GM23338 (cell line): ENCODE measurements at regions not wholly inside any gene's neighbourhood (a gene's known extent, or its start where the extent isn't known, plus 50 kb on each side); places are given as distances from the start of the nearest gene placed in this dataset.

ENCODE experiments used
- ATAC-seq: fragments of 200-7000 bp; cut with Tn5 transposase; 3 replicates; pipeline ENCODE4 v1.9.1; 2020
- DNase-seq: peaks from one replicate; pipeline ENCODE4 v3.0.0-alpha.2; 2015; ENCODE audit warnings: low spot score
- H2AFZ ChIP-seq: fragments of 200-600 bp; sonication (generic); 2 replicates; pipeline ENCODE4 v1.8.0; 2016; ENCODE audit warnings: antibody characterized with exemption, mild to moderate bottlenecking, moderate library complexity
- H3F3A ChIP-seq: fragments of 200-600 bp; sonication (generic); replicated peaks from 2 replicates; pipeline ENCODE4 v1.8.0; 2017; ENCODE audit warnings: antibody characterized with exemption, mixed run types, low read depth
- H3K27ac ChIP-seq: fragments of 200-600 bp; sonication (generic); 2 replicates; pipeline ENCODE4 v1.6.1; 2016; ENCODE audit warnings: low read depth
- H3K27me3 ChIP-seq: fragments of 200-600 bp; sonication (generic); 2 replicates; pipeline ENCODE4 v1.8.0; 2016; ENCODE audit warnings: mild to moderate bottlenecking, mixed run types, moderate library complexity; ENCODE audit not compliant: insufficient read depth
- H3K36me3 ChIP-seq: fragments of 200-600 bp; sonication (generic); 2 replicates; pipeline ENCODE4 v1.8.0; 2016; ENCODE audit warnings: mild to moderate bottlenecking; ENCODE audit not compliant: insufficient read depth
- H3K4me1 ChIP-seq: fragments of 200-600 bp; sonication (generic); 2 replicates; pipeline ENCODE4 v1.8.0; 2016; ENCODE audit warnings: mild to moderate bottlenecking, moderate library complexity; ENCODE audit not compliant: insufficient read depth
- H3K4me2 ChIP-seq: fragments of 200-600 bp; sonication (generic); 2 replicates; pipeline ENCODE4 v1.7.1; 2017; ENCODE audit warnings: mixed run types
- H3K4me3 ChIP-seq: fragments of 200-600 bp; sonication (generic); 2 replicates; pipeline ENCODE4 v1.6.1; 2016; ENCODE audit warnings: mixed run types
- H3K79me2 ChIP-seq: fragments of 200-600 bp; sonication (generic); replicated peaks from 2 replicates; pipeline ENCODE4 v1.8.0; 2017; ENCODE audit warnings: mild to moderate bottlenecking; ENCODE audit not compliant: insufficient read depth
- H3K9me2 ChIP-seq: fragments of 200-600 bp; sonication (generic); 2 replicates; pipeline ENCODE4 v1.8.0; 2017; ENCODE audit not compliant: insufficient read depth
- H4K20me1 ChIP-seq: fragments of 200-600 bp; sonication (generic); replicated peaks from 2 replicates; pipeline ENCODE4 v1.8.0; 2017; ENCODE audit warnings: mild to moderate bottlenecking; ENCODE audit not compliant: insufficient read depth
- H3K27ac Mint-ChIP-seq: 2 replicates; pipeline ENCODE4 v1.8.0; 2020; ENCODE audit warnings: inconsistent platforms, mild to moderate bottlenecking, moderate library complexity, mixed read lengths
- H3K27me3 Mint-ChIP-seq: 3 replicates; pipeline ENCODE4 v1.8.0; 2022; ENCODE audit warnings: low read depth, mild to moderate bottlenecking, moderate library complexity, mixed read lengths, inconsistent platforms; ENCODE audit not compliant: insufficient read depth, poor library complexity
- H3K36me3 Mint-ChIP-seq: 3 replicates; pipeline ENCODE4 v1.8.0; 2021; ENCODE audit warnings: low read depth, mild to moderate bottlenecking, inconsistent platforms, moderate library complexity, mixed read lengths
- H3K4me1 Mint-ChIP-seq: 3 replicates; pipeline ENCODE4 v1.8.0; 2020; ENCODE audit warnings: mild to moderate bottlenecking, inconsistent platforms, mixed read lengths
- H3K4me3 Mint-ChIP-seq: 3 replicates; pipeline ENCODE4 v1.8.0; 2021; ENCODE audit warnings: moderate library complexity, mild to moderate bottlenecking, inconsistent platforms, mixed read lengths
- H3K9me3 Mint-ChIP-seq: 3 replicates; pipeline ENCODE4 v1.8.0; 2020; ENCODE audit warnings: moderate library complexity, mild to moderate bottlenecking, inconsistent platforms, mixed read lengths
- CREB1 ChIP-seq: fragments of 250-450 bp; sonication (Bioruptor Pico); IDR thresholded peaks from 2 replicates; pipeline ENCODE4 v1.5.0; 2020; ENCODE audit warnings: low read depth, mild to moderate bottlenecking, moderate library complexity
- EZH2 ChIP-seq: fragments of 200-600 bp; sonication (generic); IDR thresholded peaks from one replicate; pipeline ENCODE4 v1.8.0; 2017; ENCODE audit warnings: antibody characterized with exemption, mild to moderate bottlenecking, low read depth; ENCODE audit not compliant: unreplicated experiment
- EZH2phosphoT487 ChIP-seq: fragments of 200-600 bp; sonication (generic); IDR thresholded peaks from one replicate; pipeline ENCODE4 v1.8.1; 2018; ENCODE audit warnings: antibody characterized with exemption; ENCODE audit not compliant: unreplicated experiment
- NANOG ChIP-seq: IDR thresholded peaks from 2 replicates; pipeline ENCODE4 v1.6.1; 2016; ENCODE audit warnings: antibody characterized with exemption, borderline replicate concordance
- STAT1 ChIP-seq: IDR thresholded peaks from one replicate; pipeline ENCODE4 v1.6.1; 2016; ENCODE audit warnings: antibody characterized with exemption; ENCODE audit not compliant: unreplicated experiment
- ZNF331 ChIP-seq: fragments of 250-450 bp; sonication (Bioruptor Pico); IDR thresholded peaks from 2 replicates; pipeline ENCODE4 v1.5.0; 2020; ENCODE audit warnings: low read depth, mild to moderate bottlenecking, moderate library complexity
- TF ChIP-seq, protein P1 (sequence below), 2 experiments: fragments of 200-600 bp in 1 of 2; sonication (generic) in 1 of 2; conservative IDR thresholded peaks; 2 replicates each; pipeline versions ENCODE4 v1.5.1 to v1.6.1; 2016 to 2017; ENCODE audit warnings: antibody characterized with exemption in 2 of 2, low read depth in 2 of 2, mild to moderate bottlenecking in 2 of 2, moderate library complexity in 1 of 2

DNA sequence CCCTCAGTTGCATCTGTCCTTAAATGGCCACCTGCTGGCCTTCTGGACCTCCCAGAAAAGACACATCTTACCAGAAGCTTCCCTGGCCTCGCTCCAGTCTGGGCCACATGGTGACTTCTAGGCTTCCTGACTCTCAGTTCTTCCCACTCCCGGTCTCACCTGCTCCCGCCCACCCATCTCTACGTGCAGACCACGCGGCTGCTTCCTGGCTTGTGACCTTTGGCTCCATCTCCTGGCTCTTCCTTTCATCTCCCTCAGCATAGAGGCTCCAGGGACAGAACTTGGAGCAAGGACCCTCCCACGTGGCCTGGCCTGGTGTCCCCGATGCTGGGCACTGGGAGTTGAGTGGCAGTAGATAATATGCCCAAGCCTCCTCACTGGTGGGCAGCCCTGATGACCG is 124.9 kb upstream of the IRF2BP2 start:
- peaks cover 12% of the 10 kb centered on the region for H3K27me3 Mint-ChIP-seq
- peaks cover 23% of the 10 kb centered on the region for H3K4me1 Mint-ChIP-seq
- Histone ChIP-seq H4K20me1 (no peaks in the 10 kb centered on the region), H3K27me3 (no peaks in the 10 kb centered on the region), H3K27ac (no peak overlapping the region), H3K36me3 (no peaks in the 10 kb centered on the region), H2AFZ (no peak overlapping the region), H3K4me1 (no peaks in the 10 kb centered on the region; the same call in 1 of the 2 replicates), H3K4me3 (no peak overlapping the region), H3K79me2 (no peaks in the 10 kb centered on the region), H3K4me2 (no peak overlapping the region), H3F3A (no peaks in the 10 kb centered on the region), H3K9me2 (no peaks in the 10 kb centered on the region)
- H3K4me3 Mint-ChIP-seq, result no peak overlapping the region
- DNase-seq, result no peak
- H3K9me3 Mint-ChIP-seq, result no peaks in the 10 kb centered on the region
- no peak for ATAC-seq
- H3K36me3 Mint-ChIP-seq, result no peaks in the 10 kb centered on the region
- no peak overlapping the region for H3K27ac Mint-ChIP-seq
- TF ChIP-seq, protein P1, sequence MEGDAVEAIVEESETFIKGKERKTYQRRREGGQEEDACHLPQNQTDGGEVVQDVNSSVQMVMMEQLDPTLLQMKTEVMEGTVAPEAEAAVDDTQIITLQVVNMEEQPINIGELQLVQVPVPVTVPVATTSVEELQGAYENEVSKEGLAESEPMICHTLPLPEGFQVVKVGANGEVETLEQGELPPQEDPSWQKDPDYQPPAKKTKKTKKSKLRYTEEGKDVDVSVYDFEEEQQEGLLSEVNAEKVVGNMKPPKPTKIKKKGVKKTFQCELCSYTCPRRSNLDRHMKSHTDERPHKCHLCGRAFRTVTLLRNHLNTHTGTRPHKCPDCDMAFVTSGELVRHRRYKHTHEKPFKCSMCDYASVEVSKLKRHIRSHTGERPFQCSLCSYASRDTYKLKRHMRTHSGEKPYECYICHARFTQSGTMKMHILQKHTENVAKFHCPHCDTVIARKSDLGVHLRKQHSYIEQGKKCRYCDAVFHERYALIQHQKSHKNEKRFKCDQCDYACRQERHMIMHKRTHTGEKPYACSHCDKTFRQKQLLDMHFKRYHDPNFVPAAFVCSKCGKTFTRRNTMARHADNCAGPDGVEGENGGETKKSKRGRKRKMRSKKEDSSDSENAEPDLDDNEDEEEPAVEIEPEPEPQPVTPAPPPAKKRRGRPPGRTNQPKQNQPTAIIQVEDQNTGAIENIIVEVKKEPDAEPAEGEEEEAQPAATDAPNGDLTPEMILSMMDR (conservative IDR thresholded peaks at IDR 0.05; ENCODE audit: low read depth in 2 of 2), result peak in 1 of 2 experiments; percentile 54; a peak in 2 of 4 replicates
- no peak for TF ChIP-seq EZH2phosphoT487

DNA sequence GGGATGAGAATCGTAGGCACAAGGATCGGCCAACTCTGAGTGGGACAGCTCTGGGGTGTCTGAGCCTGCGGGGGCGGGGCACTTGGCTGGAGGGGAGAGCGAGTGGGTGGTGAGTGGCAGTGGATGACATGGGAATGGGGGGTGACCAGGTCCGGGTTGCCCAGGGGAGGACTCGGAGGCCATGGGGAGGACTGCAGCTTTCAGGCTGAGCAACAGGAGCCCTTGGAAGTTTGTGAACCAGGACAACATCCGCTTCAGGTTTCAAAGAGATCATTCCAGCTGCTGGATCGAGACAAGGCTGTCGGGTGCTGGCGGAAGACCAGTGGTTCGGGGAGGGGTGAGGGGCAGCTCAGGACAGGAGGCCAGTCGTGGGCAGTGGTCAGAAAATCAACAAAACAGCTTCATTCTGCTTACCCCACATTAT is 124.4 kb upstream of the IRF2BP2 start:
- Histone ChIP-seq H4K20me1 (no peaks in the 10 kb centered on the region), H3K79me2 (no peaks in the 10 kb centered on the region), H2AFZ (no peak overlapping the region), H3K9me2 (no peaks in the 10 kb centered on the region), H3K4me2 (no peak overlapping the region), H3K36me3 (no peaks in the 10 kb centered on the region), H3K4me3 (no peak overlapping the region), H3K4me1 (no peaks in the 10 kb centered on the region; the same call in 1 of the 2 replicates), H3K27ac (no peak overlapping the region), H3F3A (no peaks in the 10 kb centered on the region), H3K27me3 (no peaks in the 10 kb centered on the region)
- H3K27me3 Mint-ChIP-seq, result peaks cover 12% of the 10 kb centered on the region
- H3K9me3 Mint-ChIP-seq, result no peaks in the 10 kb centered on the region
- H3K4me1 Mint-ChIP-seq, result peaks cover 23% of the 10 kb centered on the region
- H3K36me3 Mint-ChIP-seq, result no peaks in the 10 kb centered on the region
- DNase-seq (no peak), ATAC-seq (no peak)
- no peak overlapping the region for H3K4me3 Mint-ChIP-seq
- TF ChIP-seq, protein P1 (conservative IDR thresholded peaks at IDR 0.05; ENCODE audit: low read depth in 2 of 2), result no peak
- no peak for TF ChIP-seq CREB1 (CRISPR knock-in tag)
- no peak for TF ChIP-seq STAT1
- no peak for TF ChIP-seq ZNF331
- no peak for TF ChIP-seq EZH2
- TF ChIP-seq NANOG, result no peak
- H3K27ac Mint-ChIP-seq, result no peak overlapping the region
